Neuron (in vitro differentiated cells): ENCODE measurements at regions not wholly inside any gene's neighbourhood (a gene's known extent, or its start where the extent isn't known, plus 50 kb on each side); places are given as distances from the start of the nearest gene placed in this dataset.
A peak's percentile ranks its signal among the peaks of the same experiment; 100 is the strongest.

ENCODE experiments used
- H2AFZ ChIP-seq: one replicate; pipeline ENCODE4 v1.6.1; 2013; ENCODE audit warnings: low read depth, mild to moderate bottlenecking, inconsistent platforms, low read length, moderate library complexity
- H3K27me3 ChIP-seq: one replicate; pipeline ENCODE4 v1.6.1; 2013; ENCODE audit warnings: low read length; ENCODE audit not compliant: insufficient read depth
- H3K36me3 ChIP-seq: one replicate; pipeline ENCODE4 v1.6.1; 2013; ENCODE audit warnings: low read length; ENCODE audit not compliant: insufficient read depth
- H3K4me1 ChIP-seq: one replicate; pipeline ENCODE4 v1.6.1; 2013; ENCODE audit warnings: low read length; ENCODE audit not compliant: insufficient read depth
- H3K4me3 ChIP-seq: 2 replicates; pipeline ENCODE4 v1.5.1; 2013; ENCODE audit warnings: mild to moderate bottlenecking, low read length, moderate library complexity
- H3K9me3 ChIP-seq: one replicate; pipeline ENCODE4 v1.6.1; 2013; ENCODE audit warnings: low read length

- H3K4me3 ChIP-seq = no peak overlapping the region
- no peak overlapping the region for H2AFZ ChIP-seq
- no peaks in the 10 kb centered on the region for H3K36me3 ChIP-seq
- H3K27me3 ChIP-seq = no peaks in the 10 kb centered on the region
- H3K4me1 ChIP-seq = peaks cover 18% of the 10 kb centered on the region
- no peaks in the 10 kb centered on the region for H3K9me3 ChIP-seq
Measured at GRCh38 chr3:98966434-98966833, 64.9 kb upstream of the DCBLD2 start.

- H3K36me3 ChIP-seq = no peaks in the 10 kb centered on the region
- H3K4me3 ChIP-seq = no peak overlapping the region
- no peaks in the 10 kb centered on the region for H3K9me3 ChIP-seq
- no peak overlapping the region for H2AFZ ChIP-seq
- peaks cover 15% of the 10 kb centered on the region for H3K4me1 ChIP-seq
- no peaks in the 10 kb centered on the region for H3K27me3 ChIP-seq
Measured at GRCh38 chr3:98964784-98965183, 63.3 kb upstream of the DCBLD2 start.

DNA sequence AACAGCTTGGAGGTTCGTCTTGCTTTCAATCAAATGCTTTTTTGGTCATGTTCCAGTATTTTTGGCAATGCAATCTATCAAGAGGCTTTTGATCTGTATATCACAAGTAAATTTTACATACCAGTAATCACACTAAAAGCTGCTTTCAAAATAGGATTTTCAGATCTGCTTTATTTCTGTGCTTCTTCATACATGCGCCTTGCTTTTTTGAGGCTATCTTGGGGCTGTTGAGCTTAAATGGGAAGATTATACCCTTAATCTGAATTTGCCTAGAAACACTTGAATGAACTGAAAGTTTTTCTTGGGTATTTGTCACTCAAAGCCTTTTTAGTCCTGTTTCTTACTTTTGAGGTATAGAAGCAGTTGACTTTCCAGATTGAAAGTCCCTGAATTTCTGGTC lies 62.1 kb upstream of the DCBLD2 start:
- no peaks in the 10 kb centered on the region for H3K36me3 ChIP-seq
- H3K9me3 ChIP-seq = no peaks in the 10 kb centered on the region
- H3K4me1 ChIP-seq = peaks cover 15% of the 10 kb centered on the region
- H2AFZ ChIP-seq = no peak overlapping the region
- no peak overlapping the region for H3K4me3 ChIP-seq
- no peaks in the 10 kb centered on the region for H3K27me3 ChIP-seq

GRCh38 chr3:98962951-98963350 lies 61.5 kb upstream of the DCBLD2 start:
- Histone ChIP-seq H3K4me1 (peaks cover 15% of the 10 kb centered on the region), H3K4me3 (no peak overlapping the region), H3K27me3 (no peaks in the 10 kb centered on the region), H2AFZ (no peak overlapping the region), H3K9me3 (no peaks in the 10 kb centered on the region), H3K36me3 (no peaks in the 10 kb centered on the region)

- Histone ChIP-seq H2AFZ (no peak overlapping the region), H3K9me3 (no peaks in the 10 kb centered on the region), H3K4me1 (peaks cover 15% of the 10 kb centered on the region), H3K27me3 (no peaks in the 10 kb centered on the region), H3K4me3 (no peak overlapping the region), H3K36me3 (no peaks in the 10 kb centered on the region)
Measured at GRCh38 chr3:98962189-98962930, 60.9 kb upstream of the DCBLD2 start.

DNA sequence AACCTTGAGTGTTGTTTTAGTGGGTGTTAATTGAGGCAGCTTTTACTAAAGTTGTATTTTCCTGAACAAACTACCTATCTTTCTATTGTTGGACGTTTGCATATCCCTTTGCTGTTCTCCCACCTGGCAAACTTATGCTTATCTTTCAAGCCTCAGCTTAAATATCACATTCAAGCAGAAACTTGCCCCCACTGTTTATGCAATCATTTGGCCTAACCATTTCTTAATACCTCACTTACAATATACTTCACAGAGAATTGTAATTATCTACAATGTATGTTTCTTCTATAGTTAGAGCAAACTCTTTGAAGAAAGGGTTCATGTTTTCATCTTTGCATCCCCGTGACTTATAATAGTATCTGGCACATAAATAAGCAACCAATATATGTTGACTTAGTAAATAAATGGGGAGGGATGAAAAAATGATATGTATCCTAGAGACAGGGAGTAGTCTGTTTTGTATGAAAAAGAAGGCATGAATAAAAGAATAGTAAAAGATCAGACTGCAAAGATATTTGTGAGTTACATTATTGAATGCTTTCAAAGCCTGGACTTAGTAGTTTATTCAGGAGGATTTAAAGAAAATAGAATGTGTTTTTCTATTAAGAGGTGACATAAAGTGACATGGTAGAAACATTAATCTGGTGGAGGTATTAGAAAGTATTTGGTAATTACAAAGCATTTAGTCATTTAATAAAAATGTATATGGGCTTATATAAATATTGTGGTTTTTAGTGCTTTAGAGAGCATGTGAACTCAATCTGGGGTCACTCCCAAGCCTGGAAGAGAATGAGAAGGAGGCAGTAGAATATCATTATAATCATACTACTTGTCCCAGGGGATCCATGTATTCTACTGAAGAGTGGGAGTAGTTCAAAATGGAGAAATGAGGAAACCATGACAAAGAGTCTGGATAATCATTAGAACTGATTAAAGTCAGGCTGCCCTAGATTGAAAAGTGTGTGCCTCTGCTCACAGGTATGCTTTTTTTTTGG lies 60.0 kb upstream of the DCBLD2 start:
- no peaks in the 10 kb centered on the region for H3K27me3 ChIP-seq
- H3K4me1 ChIP-seq = peaks cover 15% of the 10 kb centered on the region
- no peak overlapping the region for H3K4me3 ChIP-seq
- no peaks in the 10 kb centered on the region for H3K9me3 ChIP-seq
- no peaks in the 10 kb centered on the region for H3K36me3 ChIP-seq
- no peak overlapping the region for H2AFZ ChIP-seq

GRCh38 chr3:98957681-98958080 lies 56.2 kb upstream of the DCBLD2 start:
- no peaks in the 10 kb centered on the region for H3K9me3 ChIP-seq
- H3K4me3 ChIP-seq = no peak overlapping the region
- no peak overlapping the region for H2AFZ ChIP-seq
- peaks cover 16% of the 10 kb centered on the region for H3K4me1 ChIP-seq
- H3K27me3 ChIP-seq = no peaks in the 10 kb centered on the region
- H3K36me3 ChIP-seq = no peaks in the 10 kb centered on the region

GRCh38 chr3:98956008-98956407 lies 54.5 kb upstream of the DCBLD2 start:
- Histone ChIP-seq H3K9me3 (no peaks in the 10 kb centered on the region), H3K4me1 (peaks cover 8% of the 10 kb centered on the region), H2AFZ (no peak overlapping the region), H3K4me3 (no peak overlapping the region), H3K27me3 (no peaks in the 10 kb centered on the region), H3K36me3 (no peaks in the 10 kb centered on the region)

DNA sequence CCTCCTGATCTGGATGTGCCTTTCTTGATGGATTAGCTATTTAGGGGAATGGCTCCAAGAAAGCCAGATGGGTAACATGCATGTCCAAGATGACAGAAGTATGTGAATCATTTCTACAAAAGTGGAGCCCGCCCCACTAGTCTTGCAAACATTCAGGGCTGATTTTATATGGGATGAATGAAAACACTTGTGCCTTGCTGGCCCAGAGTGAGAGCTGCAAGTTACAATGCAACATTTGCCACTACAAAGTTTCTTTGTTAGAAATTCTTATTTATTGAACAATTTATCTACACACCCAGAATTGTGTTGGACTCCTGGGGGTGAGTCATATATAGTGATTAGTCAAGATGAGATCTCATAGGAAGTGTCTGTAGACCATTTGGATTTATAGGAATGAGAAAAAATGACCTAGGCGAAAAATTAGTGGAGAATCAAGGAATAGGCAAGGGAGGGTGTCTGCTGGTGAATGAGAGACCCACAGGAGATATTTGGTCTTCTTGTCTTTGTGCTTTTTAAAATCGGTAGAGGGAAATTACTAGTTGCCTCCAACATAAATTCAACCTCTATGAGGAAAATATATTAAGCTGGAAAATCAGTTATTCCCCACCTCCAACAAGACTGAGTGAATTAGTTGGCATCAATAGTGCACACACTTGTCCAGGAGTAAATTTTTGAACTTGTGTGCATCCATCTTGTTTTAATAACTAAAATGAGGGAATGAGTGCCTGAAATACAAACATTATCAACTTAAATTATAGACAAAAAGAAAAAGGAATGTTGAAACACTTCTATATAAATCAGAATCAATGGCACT lies 53.5 kb upstream of the DCBLD2 start:
- peaks cover 8% of the 10 kb centered on the region for H3K4me1 ChIP-seq

DNA sequence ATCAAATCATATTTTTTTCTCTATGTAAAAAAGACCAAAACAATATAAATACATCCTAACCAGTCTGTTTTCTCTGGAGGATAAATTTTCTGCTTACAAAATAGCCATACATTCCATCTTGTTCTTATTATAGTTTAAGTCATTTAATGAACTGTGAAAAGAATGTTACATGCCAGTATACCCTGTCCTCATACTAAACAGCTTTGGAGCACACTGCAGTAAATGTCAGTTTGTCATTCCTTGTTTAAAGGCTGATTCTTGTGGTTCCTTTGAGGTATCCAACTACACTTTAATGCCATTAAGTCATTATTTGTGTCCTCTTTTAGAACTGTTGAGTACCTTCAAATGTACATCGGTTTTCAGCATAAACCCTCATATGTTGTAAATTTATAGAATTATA lies 52.7 kb upstream of the DCBLD2 start:
- Histone ChIP-seq H3K27me3 (no peaks in the 10 kb centered on the region), H3K4me3 (no peak overlapping the region)

More for the DNA sequence above, 53.5 kb upstream of the DCBLD2 start:
- Histone ChIP-seq H3K36me3 (no peaks in the 10 kb centered on the region), H2AFZ (peak overlapping the region; percentile 34), H3K4me3 (no peak overlapping the region), H3K9me3 (no peaks in the 10 kb centered on the region), H3K27me3 (no peaks in the 10 kb centered on the region)

GRCh38 chr3:98952404-98952803 lies 50.9 kb upstream of the DCBLD2 start:
- H3K36me3 ChIP-seq = no peaks in the 10 kb centered on the region
- H2AFZ ChIP-seq = no peak overlapping the region
- H3K4me1 ChIP-seq = peaks cover 8% of the 10 kb centered on the region
- no peak overlapping the region for H3K4me3 ChIP-seq
- no peaks in the 10 kb centered on the region for H3K27me3 ChIP-seq
- H3K9me3 ChIP-seq = no peaks in the 10 kb centered on the region

More for the DNA sequence above, 52.7 kb upstream of the DCBLD2 start:
- Histone ChIP-seq H2AFZ (no peak overlapping the region), H3K9me3 (no peaks in the 10 kb centered on the region), H3K4me1 (peaks cover 8% of the 10 kb centered on the region), H3K36me3 (no peaks in the 10 kb centered on the region)
